H1 (cell line): ENCODE measurements at regions not wholly inside any gene's neighbourhood (a gene's known extent, or its start where the extent isn't known, plus 50 kb on each side); places are given as distances from the start of the nearest gene placed in this dataset.

Experiments used
- CTCF ChIA-PET: fragments of 300-600 bp; sonication (Branson Sonifier 250); formaldehyde crosslinking; loops from one replicate; lab custom pipeline; 2021; ENCODE audit not compliant: partially characterized antibody; lab: Charles Lee
- POLR2A ChIA-PET: fragments of 300-600 bp; sonication (Branson Sonifier 250); formaldehyde crosslinking; loops from one replicate; lab custom pipeline; 2021; ENCODE audit warnings: inconsistent platforms; ENCODE audit not compliant: partially characterized antibody; lab: Charles Lee
- DNase-seq, 2 experiments: peaks; one replicate each; pipeline versions ENCODE4 v3.0.0 to v3.0.0-alpha.2; 2010 to 2022; ENCODE audit warnings: low spot score in 2 of 2, low read depth in 1 of 2, mixed read lengths in 1 of 2
- FAIRE-seq: peaks from 2 replicates; lab custom pipeline; 2011; peaks lifted over from hg19 to GRCh38; lab: Jason Lieb, UNC
- H2AFZ ChIP-seq: 2 replicates; pipeline ENCODE4 v1.8.1; 2012; ENCODE audit warnings: low read length, inconsistent platforms
- H2AK5ac ChIP-seq: 2 replicates; pipeline ENCODE4 v1.6.1; 2013; ENCODE audit warnings: low read depth, low read length
- H2BK120ac ChIP-seq: replicated peaks from 2 replicates; pipeline ENCODE3; 2013; ENCODE audit warnings: low read depth, low read length, inconsistent platforms
- H2BK12ac ChIP-seq: 2 replicates; pipeline ENCODE4 v1.6.1; 2013; ENCODE audit warnings: low read depth, low read length
- H2BK15ac ChIP-seq: 2 replicates; pipeline ENCODE4 v1.6.1; 2013; ENCODE audit warnings: low read length
- H2BK20ac ChIP-seq: 2 replicates; pipeline ENCODE4 v1.6.1; 2013; ENCODE audit warnings: low read length
- H2BK5ac ChIP-seq: 2 replicates; pipeline ENCODE4 v1.6.1; 2013; ENCODE audit warnings: low read depth, low read length
- H3K14ac ChIP-seq: 2 replicates; pipeline ENCODE4 v1.6.1; 2013; ENCODE audit warnings: inconsistent platforms; ENCODE audit not compliant: insufficient read length
- H3K18ac ChIP-seq: 2 replicates; pipeline ENCODE4 v1.6.1; 2013; ENCODE audit warnings: low read length; ENCODE audit errors: extremely low read depth
- H3K23ac ChIP-seq: 2 replicates; pipeline ENCODE4 v1.6.1; 2013; ENCODE audit warnings: inconsistent platforms; ENCODE audit not compliant: insufficient read length
- H3K23me2 ChIP-seq: 2 replicates; pipeline ENCODE4 v1.6.1; 2013; ENCODE audit warnings: low read depth, low read length
- H3K27ac ChIP-seq: 2 replicates; pipeline ENCODE4 v1.6.1; 2011; ENCODE audit warnings: low read depth, low read length, inconsistent platforms
- H3K27me3 ChIP-seq, 4 experiments: replicated peaks in 1 of 4; 1 replicate in 1 of 4; 2 replicates in 3 of 4; pipeline versions ENCODE4 v1.6.1 to v1.8.1; 2011 to 2013; ENCODE audit warnings: low read length in 3 of 4, mild to moderate bottlenecking in 3 of 4, inconsistent platforms in 2 of 4, mixed read lengths in 2 of 4, moderate library complexity in 1 of 4; ENCODE audit not compliant: control insufficient read depth in 3 of 4, insufficient read depth in 3 of 4; ENCODE audit errors: extremely low read depth in 1 of 4
- H3K36me3 ChIP-seq, 4 experiments: 2 replicates each; pipeline versions ENCODE4 v1.6.1 to v1.8.1; 2011 to 2013; ENCODE audit warnings: mild to moderate bottlenecking in 4 of 4, low read length in 3 of 4, moderate library complexity in 2 of 4, control low read depth in 1 of 4, inconsistent platforms in 1 of 4; ENCODE audit not compliant: insufficient read depth in 4 of 4, control insufficient read depth in 2 of 4
- H3K4ac ChIP-seq: replicated peaks from 2 replicates; pipeline ENCODE3; 2013; ENCODE audit warnings: low read length, low read depth, mixed read lengths, inconsistent platforms; ENCODE audit not compliant: insufficient read length
- H3K4me1 ChIP-seq, 4 experiments: replicated peaks in 1 of 4; 1 replicate in 1 of 4; 2 replicates in 3 of 4; pipeline versions ENCODE4 v1.6.1 to v1.8.1; 2011 to 2013; ENCODE audit warnings: low read length in 3 of 4, inconsistent platforms in 2 of 4, mixed read lengths in 1 of 4; ENCODE audit not compliant: insufficient read depth in 4 of 4, control insufficient read depth in 3 of 4
- H3K4me2 ChIP-seq, 2 experiments: 2 replicates each; pipeline versions ENCODE4 v1.6.1 to v1.8.1; 2011 to 2013; ENCODE audit warnings: low read depth in 2 of 2, low read length in 2 of 2, control low read depth in 1 of 2, inconsistent platforms in 1 of 2, mild to moderate bottlenecking in 1 of 2; ENCODE audit not compliant: insufficient read depth in 1 of 2
- H3K4me3 ChIP-seq, 4 experiments: fragments of 200-600, 300-600 bp in 1 of 4; sonication (generic), shearing (Covaris generic), sonication (Bioruptor Twin) in 1 of 4; 2 replicates each; pipeline versions ENCODE4 v1.5.1 to v1.8.1; 2011 to 2016; ENCODE audit warnings: low read length in 4 of 4, low read depth in 3 of 4, control low read depth in 2 of 4, inconsistent platforms in 2 of 4, mild to moderate bottlenecking in 2 of 4, mixed read lengths in 1 of 4, moderate library complexity in 1 of 4; ENCODE audit not compliant: insufficient read depth in 2 of 4; ENCODE audit errors: extremely low read depth in 1 of 4
- H3K56ac ChIP-seq: replicated peaks from 2 replicates; pipeline ENCODE3; 2013; ENCODE audit warnings: low read depth, mild to moderate bottlenecking, mixed read lengths, low read length, inconsistent platforms; ENCODE audit not compliant: insufficient read length
- H3K79me1 ChIP-seq: 2 replicates; pipeline ENCODE4 v1.6.1; 2013; ENCODE audit warnings: low read depth, low read length, control low read depth
- H3K79me2 ChIP-seq, 2 experiments: 2 replicates each; pipeline versions ENCODE4 v1.6.1 to v1.8.1; 2012 to 2013; ENCODE audit warnings: low read length in 2 of 2, mild to moderate bottlenecking in 2 of 2, inconsistent platforms in 1 of 2; ENCODE audit not compliant: insufficient read depth in 2 of 2, control insufficient read depth in 1 of 2
- H3K9ac ChIP-seq, 4 experiments: replicated peaks in 1 of 4; 1 replicate in 1 of 4; 2 replicates in 3 of 4; pipeline versions ENCODE4 v1.6.1 to v1.8.1; 2011 to 2013; ENCODE audit warnings: low read depth in 3 of 4, low read length in 3 of 4, control low read depth in 2 of 4, mild to moderate bottlenecking in 2 of 4, moderate library complexity in 2 of 4, inconsistent platforms in 1 of 4; ENCODE audit errors: extremely low read depth in 1 of 4
- H3K9me3 ChIP-seq, 2 experiments: 2 replicates each; pipeline versions ENCODE4 v1.6.1 to v1.8.1; 2012 to 2013; ENCODE audit warnings: mild to moderate bottlenecking in 2 of 2, moderate library complexity in 2 of 2, control low read depth in 1 of 2, inconsistent platforms in 1 of 2, low read depth in 1 of 2, low read length in 1 of 2, mixed read lengths in 1 of 2; ENCODE audit not compliant: insufficient read depth in 2 of 2
- H4K20me1 ChIP-seq, 2 experiments: replicated peaks in 1 of 2; 2 replicates each; pipeline versions ENCODE3 to v1.8.1; 2011 to 2013; ENCODE audit warnings: inconsistent platforms in 2 of 2, low read length in 2 of 2, mild to moderate bottlenecking in 1 of 2; ENCODE audit not compliant: insufficient read depth in 2 of 2, control insufficient read depth in 1 of 2
- H4K5ac ChIP-seq: 2 replicates; pipeline ENCODE4 v1.6.1; 2013; ENCODE audit warnings: low read length, low read depth, mixed read lengths, inconsistent platforms; ENCODE audit not compliant: insufficient read length
- H4K8ac ChIP-seq: 2 replicates; pipeline ENCODE4 v1.8.0; 2013; ENCODE audit warnings: mild to moderate bottlenecking, moderate library complexity, low read length, inconsistent platforms; ENCODE audit not compliant: insufficient read depth; ENCODE audit errors: extremely low read depth
- H4K91ac ChIP-seq: replicated peaks from 2 replicates; pipeline ENCODE3; 2013; ENCODE audit warnings: low read length, mixed read lengths, inconsistent platforms; ENCODE audit not compliant: insufficient read length
- ASH2L ChIP-seq: fragments of 200-600, 300-600 bp; sonication (generic); IDR thresholded peaks from one replicate; pipeline ENCODE4 v1.7.1; 2017; ENCODE audit warnings: low read length
- ATF2 ChIP-seq: IDR thresholded peaks from 2 replicates; pipeline ENCODE4 v1.6.1; 2012; ENCODE audit warnings: low read length, inconsistent platforms
- CTBP2 ChIP-seq: IDR thresholded peaks from 2 replicates; pipeline ENCODE4 v1.7.0; 2011; ENCODE audit warnings: borderline replicate concordance, mild to moderate bottlenecking, moderate library complexity, mixed read lengths, low read length; ENCODE audit not compliant: insufficient read depth, insufficient read length
- EP300 ChIP-seq, 2 experiments: IDR thresholded peaks; 1 replicate in 1 of 2; 2 replicates in 1 of 2; pipeline ENCODE4 v1.6.1; 2011 to 2012; ENCODE audit warnings: low read depth in 2 of 2, low read length in 2 of 2, mild to moderate bottlenecking in 2 of 2, borderline replicate concordance in 1 of 2, inconsistent platforms in 1 of 2, moderate library complexity in 1 of 2
- FOSL1 ChIP-seq: IDR thresholded peaks from 2 replicates; pipeline ENCODE4 v1.6.1; 2011; ENCODE audit warnings: mild to moderate bottlenecking, low read depth, low read length, moderate library complexity; ENCODE audit not compliant: insufficient read depth
- HDAC6 ChIP-seq: IDR thresholded peaks from one replicate; pipeline ENCODE4 v1.7.1; 2012; ENCODE audit warnings: low read depth, mild to moderate bottlenecking, inconsistent platforms, low read length, moderate library complexity
- NRF1 ChIP-seq: IDR thresholded peaks from 2 replicates; pipeline ENCODE4 v1.6.1; 2011; ENCODE audit warnings: mild to moderate bottlenecking, low read depth, low read length, improper control_type of control experiment
- PHF8 ChIP-seq: fragments of 200-600 bp; sonication (generic); conservative IDR thresholded peaks from 2 replicates; pipeline ENCODE4 v1.7.1; 2012; ENCODE audit warnings: low read depth, mild to moderate bottlenecking, inconsistent platforms, low read length, moderate library complexity
- POLR2AphosphoS5 ChIP-seq: IDR thresholded peaks from 2 replicates; pipeline ENCODE4 v1.6.1; 2011; ENCODE audit warnings: low read depth, low read length
- RNF2 ChIP-seq: fragments of 200-900, 300-1000 bp; sonication (generic); IDR thresholded peaks from 2 replicates; pipeline ENCODE4 v1.7.1; 2016; ENCODE audit warnings: borderline replicate concordance, low read depth, mild to moderate bottlenecking, antibody characterized with exemption, low read length; ENCODE audit not compliant: poor library complexity, severe bottlenecking; ENCODE audit errors: missing control alignments
- SP4 ChIP-seq: IDR thresholded peaks from 2 replicates; pipeline ENCODE4 v1.6.1; 2012; ENCODE audit warnings: low read length, inconsistent platforms
- SUZ12 ChIP-seq: fragments of 200-600 bp; sonication (generic); IDR thresholded peaks from 2 replicates; pipeline ENCODE4 v1.6.1; 2012; ENCODE audit warnings: mild to moderate bottlenecking, inconsistent platforms, low read length, moderate library complexity, mixed read lengths
- TBP ChIP-seq: IDR thresholded peaks from 2 replicates; pipeline ENCODE4 v1.6.1; 2011; ENCODE audit warnings: low read depth, low read length, improper control_type of control experiment
- WGBS, 2 experiments: shearing (Covaris generic) in 1 of 2; methylation state at CpG; one replicate each; pipeline versions ENCODE4 v1.1.6 to v1.1.7; 2013 to 2015; ENCODE audit warnings: low lambda C conversion rate in 2 of 2, mixed read lengths in 2 of 2, inconsistent platforms in 1 of 2, low coverage in 1 of 2, missing lambda C conversion rate in 1 of 2; ENCODE audit not compliant: insufficient replicate concordance in 2 of 2, insufficient coverage in 1 of 2, insufficient read length in 1 of 2; ENCODE audit errors: extremely low coverage in 1 of 2, missing lambda C conversion rate in 1 of 2; 5-methylcytosine and 5-hydroxymethylcytosine counted together

- Histone ChIP-seq H3K4me1 (no peaks in the 10 kb centered on the region), H2AFZ (no peak overlapping the region), H3K79me1 (no peaks in the 10 kb centered on the region), H4K20me1 (no peaks in the 10 kb centered on the region), H3K27me3 (no peaks in the 10 kb centered on the region), H2BK120ac (no peak overlapping the region), H3K36me3 (no peaks in the 10 kb centered on the region), H3K9ac (no peak overlapping the region), H3K4me2 (no peak overlapping the region), H2BK12ac (no peak overlapping the region), H3K9me3 (peaks cover 21 to 33% of the 10 kb centered on the region in 2 experiments), H3K18ac (no peak overlapping the region), H3K56ac (no peak overlapping the region), H4K5ac (no peak overlapping the region), H3K23ac (no peak overlapping the region), H2BK20ac (no peak overlapping the region), H3K4ac (no peak overlapping the region), H3K4me3 (no peak overlapping the region), H3K14ac (no peak overlapping the region), H4K91ac (no peak overlapping the region), H3K23me2 (no peaks in the 10 kb centered on the region; the same call in 1 of the 2 replicates), H3K27ac (no peak overlapping the region), H2BK15ac (no peak overlapping the region), H2AK5ac (no peak overlapping the region), H4K8ac (no peak overlapping the region), H2BK5ac (no peak overlapping the region), H3K79me2 (no peaks in the 10 kb centered on the region)
- FAIRE-seq (no peak), DNase-seq (no peak)
- POLR2A ChIA-PET = no interaction called here
- WGBS, 2 experiments = 65% methylated on average over 3 of the region's 3 CpGs; no CpG with 5 or more reads in 1 of the 2 experiments
- CTCF ChIA-PET = interaction anchor here (0.5 to 1.0 kb wide), 2 partner anchors 25 to 27 kb away, joined by 3 to 4 read pairs; no protein-coding TSS in a partner anchor
- TF ChIP-seq TBP (no peak), SUZ12 (no peak), ATF2 (no peak), NRF1 (no peak), RNF2 (no peak), FOSL1 (no peak), POLR2AphosphoS5 (no peak), EP300 (IDR thresholded peaks at IDR 0.05; ENCODE audit: borderline replicate concordance in 1 of 2, low read depth in 2 of 2, low read length in 2 of 2) (no peak), SP4 (no peak), PHF8 (no peak), HDAC6 (no peak), ASH2L (no peak), CTBP2 (no peak)
Observed at GRCh38 chr15:55084216-55084615, 112.5 kb downstream of the RSL24D1 start.
